ENCODE measurements at regions not wholly inside any gene's neighbourhood (a gene's known extent, or its start where the extent isn't known, plus 50 kb on each side); places are given as distances from the start of the nearest gene placed in this dataset.

DNA sequence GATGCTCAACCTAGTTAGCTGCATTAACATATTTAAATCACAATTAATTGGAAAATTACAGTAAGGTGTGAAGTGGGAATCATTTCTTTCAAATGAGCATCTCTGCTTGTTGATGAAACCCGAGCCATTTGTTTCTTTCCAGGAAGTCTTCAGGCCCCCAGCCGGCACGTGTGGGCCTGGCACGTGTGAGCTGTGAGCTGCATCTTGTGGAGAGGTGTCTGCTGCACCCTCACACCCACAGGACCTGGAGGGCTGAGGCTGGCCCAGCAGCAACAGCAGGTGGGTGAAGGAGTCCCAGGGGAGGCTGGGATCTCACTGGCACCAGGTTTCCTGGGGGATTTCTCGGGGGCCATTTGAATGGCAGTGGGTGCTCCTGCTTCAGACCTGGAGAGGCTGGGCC lies 372.5 kb upstream of the MKI67 start:
- TF ChIP-seq, protein P1, sequence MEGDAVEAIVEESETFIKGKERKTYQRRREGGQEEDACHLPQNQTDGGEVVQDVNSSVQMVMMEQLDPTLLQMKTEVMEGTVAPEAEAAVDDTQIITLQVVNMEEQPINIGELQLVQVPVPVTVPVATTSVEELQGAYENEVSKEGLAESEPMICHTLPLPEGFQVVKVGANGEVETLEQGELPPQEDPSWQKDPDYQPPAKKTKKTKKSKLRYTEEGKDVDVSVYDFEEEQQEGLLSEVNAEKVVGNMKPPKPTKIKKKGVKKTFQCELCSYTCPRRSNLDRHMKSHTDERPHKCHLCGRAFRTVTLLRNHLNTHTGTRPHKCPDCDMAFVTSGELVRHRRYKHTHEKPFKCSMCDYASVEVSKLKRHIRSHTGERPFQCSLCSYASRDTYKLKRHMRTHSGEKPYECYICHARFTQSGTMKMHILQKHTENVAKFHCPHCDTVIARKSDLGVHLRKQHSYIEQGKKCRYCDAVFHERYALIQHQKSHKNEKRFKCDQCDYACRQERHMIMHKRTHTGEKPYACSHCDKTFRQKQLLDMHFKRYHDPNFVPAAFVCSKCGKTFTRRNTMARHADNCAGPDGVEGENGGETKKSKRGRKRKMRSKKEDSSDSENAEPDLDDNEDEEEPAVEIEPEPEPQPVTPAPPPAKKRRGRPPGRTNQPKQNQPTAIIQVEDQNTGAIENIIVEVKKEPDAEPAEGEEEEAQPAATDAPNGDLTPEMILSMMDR (IDR thresholded peaks at IDR 0.05; ENCODE audit: low read depth, low read length, missing input control) = no peak
- TF ChIP-seq JUND (IDR thresholded peaks at IDR 0.05) (no peak), EGR1 (IDR thresholded peaks at IDR 0.05; ENCODE audit: low read depth in 2 of 2) (no peak), RAD21 (IDR thresholded peaks at IDR 0.05) (no peak), TAF1 (conservative IDR thresholded peaks at IDR 0.05) (no peak), YY1 (IDR thresholded peaks at IDR 0.05) (no peak)
- TF ChIP-seq, protein P2, sequence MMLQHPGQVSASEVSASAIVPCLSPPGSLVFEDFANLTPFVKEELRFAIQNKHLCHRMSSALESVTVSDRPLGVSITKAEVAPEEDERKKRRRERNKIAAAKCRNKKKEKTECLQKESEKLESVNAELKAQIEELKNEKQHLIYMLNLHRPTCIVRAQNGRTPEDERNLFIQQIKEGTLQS (IDR thresholded peaks at IDR 0.05) = no peak
- TF ChIP-seq, protein P3, sequence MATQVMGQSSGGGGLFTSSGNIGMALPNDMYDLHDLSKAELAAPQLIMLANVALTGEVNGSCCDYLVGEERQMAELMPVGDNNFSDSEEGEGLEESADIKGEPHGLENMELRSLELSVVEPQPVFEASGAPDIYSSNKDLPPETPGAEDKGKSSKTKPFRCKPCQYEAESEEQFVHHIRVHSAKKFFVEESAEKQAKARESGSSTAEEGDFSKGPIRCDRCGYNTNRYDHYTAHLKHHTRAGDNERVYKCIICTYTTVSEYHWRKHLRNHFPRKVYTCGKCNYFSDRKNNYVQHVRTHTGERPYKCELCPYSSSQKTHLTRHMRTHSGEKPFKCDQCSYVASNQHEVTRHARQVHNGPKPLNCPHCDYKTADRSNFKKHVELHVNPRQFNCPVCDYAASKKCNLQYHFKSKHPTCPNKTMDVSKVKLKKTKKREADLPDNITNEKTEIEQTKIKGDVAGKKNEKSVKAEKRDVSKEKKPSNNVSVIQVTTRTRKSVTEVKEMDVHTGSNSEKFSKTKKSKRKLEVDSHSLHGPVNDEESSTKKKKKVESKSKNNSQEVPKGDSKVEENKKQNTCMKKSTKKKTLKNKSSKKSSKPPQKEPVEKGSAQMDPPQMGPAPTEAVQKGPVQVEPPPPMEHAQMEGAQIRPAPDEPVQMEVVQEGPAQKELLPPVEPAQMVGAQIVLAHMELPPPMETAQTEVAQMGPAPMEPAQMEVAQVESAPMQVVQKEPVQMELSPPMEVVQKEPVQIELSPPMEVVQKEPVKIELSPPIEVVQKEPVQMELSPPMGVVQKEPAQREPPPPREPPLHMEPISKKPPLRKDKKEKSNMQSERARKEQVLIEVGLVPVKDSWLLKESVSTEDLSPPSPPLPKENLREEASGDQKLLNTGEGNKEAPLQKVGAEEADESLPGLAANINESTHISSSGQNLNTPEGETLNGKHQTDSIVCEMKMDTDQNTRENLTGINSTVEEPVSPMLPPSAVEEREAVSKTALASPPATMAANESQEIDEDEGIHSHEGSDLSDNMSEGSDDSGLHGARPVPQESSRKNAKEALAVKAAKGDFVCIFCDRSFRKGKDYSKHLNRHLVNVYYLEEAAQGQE (IDR thresholded peaks at IDR 0.05) = no peak
- TF ChIP-seq, protein P4, sequence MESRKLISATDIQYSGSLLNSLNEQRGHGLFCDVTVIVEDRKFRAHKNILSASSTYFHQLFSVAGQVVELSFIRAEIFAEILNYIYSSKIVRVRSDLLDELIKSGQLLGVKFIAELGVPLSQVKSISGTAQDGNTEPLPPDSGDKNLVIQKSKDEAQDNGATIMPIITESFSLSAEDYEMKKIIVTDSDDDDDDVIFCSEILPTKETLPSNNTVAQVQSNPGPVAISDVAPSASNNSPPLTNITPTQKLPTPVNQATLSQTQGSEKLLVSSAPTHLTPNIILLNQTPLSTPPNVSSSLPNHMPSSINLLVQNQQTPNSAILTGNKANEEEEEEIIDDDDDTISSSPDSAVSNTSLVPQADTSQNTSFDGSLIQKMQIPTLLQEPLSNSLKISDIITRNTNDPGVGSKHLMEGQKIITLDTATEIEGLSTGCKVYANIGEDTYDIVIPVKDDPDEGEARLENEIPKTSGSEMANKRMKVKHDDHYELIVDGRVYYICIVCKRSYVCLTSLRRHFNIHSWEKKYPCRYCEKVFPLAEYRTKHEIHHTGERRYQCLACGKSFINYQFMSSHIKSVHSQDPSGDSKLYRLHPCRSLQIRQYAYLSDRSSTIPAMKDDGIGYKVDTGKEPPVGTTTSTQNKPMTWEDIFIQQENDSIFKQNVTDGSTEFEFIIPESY (IDR thresholded peaks at IDR 0.05) = no peak

Measured in liver (tissue), 3 donors.